Stomach (tissue), 4 donors: ENCODE measurements at regions not wholly inside any gene's neighbourhood (a gene's known extent, or its start where the extent isn't known, plus 50 kb on each side); places are given as distances from the start of the nearest gene placed in this dataset.

Experiments used
- POLR2A ChIP-seq, 4 donors: fragments of 450-650 bp; IDR thresholded peaks; one replicate each; pipeline ENCODE4 v1.6.1; 2016; ENCODE audit warnings: antibody characterized with exemption in 4 of 4, control low read depth in 2 of 4, mild to moderate bottlenecking in 1 of 4, moderate library complexity in 1 of 4
- TF ChIP-seq, protein P1 (sequence below), 7 experiments: fragments of 450-650 bp in 4 of 7; fragments of 200-600 bp in 3 of 7; sonication (generic) in 3 of 7; IDR thresholded peaks; one replicate each; pipeline ENCODE4 v1.5.1; 2016 to 2019; ENCODE audit warnings: antibody characterized with exemption in 7 of 7, control low read depth in 2 of 7, mild to moderate bottlenecking in 1 of 7

DNA sequence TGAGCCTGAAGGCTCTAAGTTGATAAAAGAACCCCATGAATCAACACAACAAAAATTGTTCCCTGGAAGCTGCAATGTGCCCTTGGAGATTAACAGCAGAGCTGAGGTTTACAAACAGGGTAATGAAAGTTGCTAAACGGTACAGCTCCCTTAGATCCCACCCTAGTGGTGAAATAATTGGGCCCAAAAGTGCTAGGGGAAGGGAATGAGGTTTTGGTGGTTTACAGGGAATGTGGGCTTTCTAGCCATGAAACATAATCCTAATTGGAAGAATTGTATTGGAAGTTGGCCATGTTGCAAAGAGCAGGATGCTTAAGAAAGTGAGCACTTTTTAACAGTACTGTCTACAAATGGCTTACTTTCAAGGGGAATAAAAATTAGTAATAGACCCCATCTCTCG is 180.2 kb upstream of the SMIM21 start:
- TF ChIP-seq, protein P1, sequence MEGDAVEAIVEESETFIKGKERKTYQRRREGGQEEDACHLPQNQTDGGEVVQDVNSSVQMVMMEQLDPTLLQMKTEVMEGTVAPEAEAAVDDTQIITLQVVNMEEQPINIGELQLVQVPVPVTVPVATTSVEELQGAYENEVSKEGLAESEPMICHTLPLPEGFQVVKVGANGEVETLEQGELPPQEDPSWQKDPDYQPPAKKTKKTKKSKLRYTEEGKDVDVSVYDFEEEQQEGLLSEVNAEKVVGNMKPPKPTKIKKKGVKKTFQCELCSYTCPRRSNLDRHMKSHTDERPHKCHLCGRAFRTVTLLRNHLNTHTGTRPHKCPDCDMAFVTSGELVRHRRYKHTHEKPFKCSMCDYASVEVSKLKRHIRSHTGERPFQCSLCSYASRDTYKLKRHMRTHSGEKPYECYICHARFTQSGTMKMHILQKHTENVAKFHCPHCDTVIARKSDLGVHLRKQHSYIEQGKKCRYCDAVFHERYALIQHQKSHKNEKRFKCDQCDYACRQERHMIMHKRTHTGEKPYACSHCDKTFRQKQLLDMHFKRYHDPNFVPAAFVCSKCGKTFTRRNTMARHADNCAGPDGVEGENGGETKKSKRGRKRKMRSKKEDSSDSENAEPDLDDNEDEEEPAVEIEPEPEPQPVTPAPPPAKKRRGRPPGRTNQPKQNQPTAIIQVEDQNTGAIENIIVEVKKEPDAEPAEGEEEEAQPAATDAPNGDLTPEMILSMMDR (IDR thresholded peaks at IDR 0.05): no peak
- TF ChIP-seq POLR2A (IDR thresholded peaks at IDR 0.05): no peak
